ENCODE measurements at regions not wholly inside any gene's neighbourhood (a gene's known extent, or its start where the extent isn't known, plus 50 kb on each side); places are given as distances from the start of the nearest gene placed in this dataset.

- no peaks in the 10 kb centered on the region for H3K9me3 ChIP-seq
- no peak overlapping the region for H3K27ac ChIP-seq
- H3K4me3 ChIP-seq, result no peak overlapping the region
- no peaks in the 10 kb centered on the region for H3K36me3 ChIP-seq
- WGBS, result 37% methylated on average over 4 of the region's 4 CpGs
- peaks cover 3% of the 10 kb centered on the region for H3K4me1 ChIP-seq
- peaks cover 83% of the 10 kb centered on the region for H3K27me3 ChIP-seq
- TF ChIP-seq CTCF (IDR thresholded peaks at IDR 0.05) (no peak), POLR2AphosphoS5 (IDR thresholded peaks at IDR 0.05) (no peak), POLR2A (IDR thresholded peaks at IDR 0.05) (no peak), EP300 (IDR thresholded peaks at IDR 0.05) (no peak)
- no peak for DNase-seq (ENCODE audit: low spot score in 2 of 2)
Observed at GRCh38 chr17:34161690-34162089, 93.4 kb upstream of the CCL2 start.

DNA sequence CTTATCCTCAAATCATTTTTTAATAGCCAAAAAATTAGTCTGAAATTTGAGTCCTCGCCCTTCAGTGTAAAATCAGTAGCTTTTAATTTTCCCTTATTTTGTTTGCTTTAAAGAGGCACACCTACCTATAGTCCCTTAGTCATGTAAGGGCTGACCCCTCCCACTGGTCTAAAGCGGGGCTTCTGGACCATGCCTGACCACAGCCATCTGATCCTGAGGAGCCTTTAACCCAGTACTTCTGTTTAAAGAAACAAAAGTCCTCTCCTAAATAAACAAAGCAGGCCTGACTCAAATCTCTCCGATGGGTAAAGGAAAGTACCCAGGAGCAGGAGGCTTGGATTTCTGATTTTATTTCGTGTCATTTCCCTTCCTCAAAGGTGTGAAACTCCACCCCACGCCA lies 92.0 kb upstream of the CCL2 start:
- peaks cover 3% of the 10 kb centered on the region for H3K4me1 ChIP-seq
- no peaks in the 10 kb centered on the region for H3K9me3 ChIP-seq
- TF ChIP-seq POLR2A (IDR thresholded peaks at IDR 0.05) (no peak), EP300 (IDR thresholded peaks at IDR 0.05) (no peak), CTCF (IDR thresholded peaks at IDR 0.05) (no peak), POLR2AphosphoS5 (IDR thresholded peaks at IDR 0.05) (no peak)
- H3K36me3 ChIP-seq, result no peaks in the 10 kb centered on the region
- no peak overlapping the region for H3K4me3 ChIP-seq
- WGBS, result 67% methylated on average over 5 of the region's 5 CpGs
- no peak overlapping the region for H3K27ac ChIP-seq
- peaks cover 69% of the 10 kb centered on the region for H3K27me3 ChIP-seq
- no peak for DNase-seq (ENCODE audit: low spot score in 2 of 2)

DNA sequence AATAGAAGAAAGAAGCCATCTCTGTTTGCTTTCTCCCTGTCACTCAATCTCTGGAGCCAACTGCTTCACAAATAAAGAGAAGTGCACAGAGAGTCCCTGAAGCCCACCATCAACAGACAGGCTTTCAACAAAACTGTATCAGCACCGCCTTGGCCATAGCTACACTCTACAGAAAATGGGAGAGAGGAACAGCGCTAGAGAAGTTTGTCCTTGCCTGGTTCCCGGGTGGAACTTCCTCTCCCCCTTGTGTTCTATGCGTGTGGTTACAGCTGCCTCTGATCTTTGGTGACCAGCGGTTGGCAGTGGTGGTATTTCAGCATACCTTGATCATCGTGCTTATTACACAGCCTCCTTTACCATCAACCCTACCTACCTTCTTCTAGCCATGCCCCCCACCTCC lies 91.4 kb upstream of the CCL2 start:
- H3K27ac ChIP-seq, result no peak overlapping the region

DNA sequence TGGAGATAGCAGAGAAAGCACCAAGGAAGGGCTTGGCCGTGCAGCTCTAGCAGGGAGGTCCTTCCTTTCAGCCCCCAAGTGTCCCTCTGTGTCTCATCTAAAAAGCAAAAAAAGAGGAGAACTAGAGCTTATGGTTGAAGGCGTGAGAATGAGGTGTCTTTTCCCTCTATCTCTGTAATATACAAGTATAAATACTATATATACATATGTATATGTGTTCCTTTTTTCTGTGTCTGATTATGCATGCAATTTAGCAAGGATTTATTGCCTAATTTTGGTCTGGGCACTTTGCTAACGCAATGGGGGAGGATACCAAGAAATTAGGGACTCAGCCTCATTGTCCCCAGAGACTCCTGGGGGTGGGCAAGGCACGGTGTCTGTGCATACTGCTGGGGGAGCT lies 90.2 kb upstream of the CCL2 start:
- H3K4me3 ChIP-seq, result no peak overlapping the region
- peaks cover 52% of the 10 kb centered on the region for H3K27me3 ChIP-seq
- H3K36me3 ChIP-seq, result no peaks in the 10 kb centered on the region
- peaks cover 3% of the 10 kb centered on the region for H3K4me1 ChIP-seq
- H3K27ac ChIP-seq, result no peak overlapping the region
- TF ChIP-seq CTCF (IDR thresholded peaks at IDR 0.05) (no peak), EP300 (IDR thresholded peaks at IDR 0.05) (no peak), POLR2AphosphoS5 (IDR thresholded peaks at IDR 0.05) (no peak), POLR2A (IDR thresholded peaks at IDR 0.05) (no peak)
- 77% methylated on average over 4 of the region's 4 CpGs for WGBS
- H3K9me3 ChIP-seq, result no peaks in the 10 kb centered on the region
- no peak for DNase-seq (ENCODE audit: low spot score in 2 of 2)

More for the DNA sequence above, 91.4 kb upstream of the CCL2 start:
- Histone ChIP-seq H3K9me3 (no peaks in the 10 kb centered on the region), H3K4me1 (peaks cover 3% of the 10 kb centered on the region), H3K36me3 (no peaks in the 10 kb centered on the region), H3K27me3 (peaks cover 64% of the 10 kb centered on the region), H3K4me3 (no peak overlapping the region)
- no peak for TF ChIP-seq POLR2A (IDR thresholded peaks at IDR 0.05)
- no peak for TF ChIP-seq POLR2AphosphoS5 (IDR thresholded peaks at IDR 0.05)
- no peak for TF ChIP-seq EP300 (IDR thresholded peaks at IDR 0.05)
- peak in 1 of 2 donors; percentile 16 for TF ChIP-seq CTCF (IDR thresholded peaks at IDR 0.05)
- 20% methylated on average over 6 of the region's 6 CpGs for WGBS
- DNase-seq (ENCODE audit: low spot score in 2 of 2), result no peak

DNA sequence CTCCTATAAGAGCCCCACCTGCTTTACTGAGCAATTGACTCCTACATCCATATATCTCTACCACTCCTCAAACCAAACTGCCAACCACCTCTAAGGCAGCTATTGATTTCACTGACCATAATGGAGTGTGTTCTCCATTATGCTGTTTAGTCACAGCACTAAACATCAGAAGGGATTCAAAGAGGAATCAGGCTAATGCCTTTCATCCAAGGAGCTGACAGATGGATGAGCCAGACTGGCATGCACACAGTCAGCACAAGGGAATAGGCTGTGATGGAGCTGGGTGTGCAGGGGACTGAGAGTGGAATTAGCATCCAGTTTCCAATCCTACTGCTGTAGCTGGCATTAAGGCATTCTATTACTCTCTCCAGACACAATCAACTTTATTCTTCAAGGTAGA lies 88.7 kb upstream of the CCL2 start:
- H3K9me3 ChIP-seq, result no peaks in the 10 kb centered on the region
- H3K4me1 ChIP-seq, result peaks cover 3% of the 10 kb centered on the region
- peaks cover 37% of the 10 kb centered on the region for H3K27me3 ChIP-seq
- H3K4me3 ChIP-seq, result no peak overlapping the region
- no peaks in the 10 kb centered on the region for H3K36me3 ChIP-seq
- no peak overlapping the region for H3K27ac ChIP-seq
- no peak for DNase-seq (ENCODE audit: low spot score in 2 of 2)
- no peak for TF ChIP-seq CTCF (IDR thresholded peaks at IDR 0.05)
- no peak for TF ChIP-seq EP300 (IDR thresholded peaks at IDR 0.05)
- TF ChIP-seq POLR2AphosphoS5 (IDR thresholded peaks at IDR 0.05), result no peak
- no peak for TF ChIP-seq POLR2A (IDR thresholded peaks at IDR 0.05)
